Erythroblast (primary cell): ENCODE measurements at regions not wholly inside any gene's neighbourhood (a gene's known extent, or its start where the extent isn't known, plus 50 kb on each side); places are given as distances from the start of the nearest gene placed in this dataset.

Experiments
- GATA1 ChIP-seq: IDR thresholded peaks from 2 replicates; pipeline ENCODE4 v1.6.1; 2011; ENCODE audit warnings: low read depth, mild to moderate bottlenecking, control low read depth, low read length, moderate library complexity
- POLR2A ChIP-seq: IDR thresholded peaks from 2 replicates; pipeline ENCODE4 v1.6.1; 2011; ENCODE audit warnings: mild to moderate bottlenecking, low read length

- TF ChIP-seq POLR2A (no peak), GATA1 (no peak)
These were observed 56.7 kb upstream of the NKD1 start for GRCh38 chr16:50491516-50491915.
